MM.1S (cell line): ENCODE measurements at regions not wholly inside any gene's neighbourhood (a gene's known extent, or its start where the extent isn't known, plus 50 kb on each side); places are given as distances from the start of the nearest gene placed in this dataset.
A peak's percentile ranks its signal among the peaks of the same experiment; 100 is the strongest.

Experiments used
- DNase-seq: peaks from one replicate; pipeline ENCODE4 v3.0.0-alpha.2; 2015
- H2AFZ ChIP-seq: fragments of 300-600 bp; sonication (generic); 2 replicates; pipeline ENCODE4 v1.6.0; 2016; ENCODE audit warnings: antibody characterized with exemption, low read length
- H3F3A ChIP-seq: fragments of 300-600 bp; sonication (generic); 2 replicates; pipeline ENCODE4 v1.6.1; 2016; ENCODE audit warnings: mild to moderate bottlenecking, antibody characterized with exemption, low read length, moderate library complexity, mixed read lengths; ENCODE audit not compliant: insufficient read depth
- H3K27ac ChIP-seq: fragments of 300-600 bp; sonication (generic); 2 replicates; pipeline ENCODE4 v1.5.1; 2016; ENCODE audit warnings: mild to moderate bottlenecking, low read length
- H3K27me3 ChIP-seq: fragments of 300-600 bp; sonication (generic); replicated peaks from 2 replicates; pipeline ENCODE4 v1.6.0; 2016; ENCODE audit warnings: low read length; ENCODE audit not compliant: insufficient read depth
- H3K36me3 ChIP-seq: fragments of 300-600 bp; sonication (generic); replicated peaks from 2 replicates; pipeline ENCODE4 v1.6.1; 2016; ENCODE audit warnings: mild to moderate bottlenecking, low read length, mixed read lengths; ENCODE audit not compliant: insufficient read depth
- H3K4me1 ChIP-seq: fragments of 300-600 bp; sonication (generic); 2 replicates; pipeline ENCODE4 v1.6.1; 2016; ENCODE audit warnings: low read length, mixed read lengths
- H3K4me2 ChIP-seq: fragments of 300-600 bp; sonication (generic); 2 replicates; pipeline ENCODE4 v1.6.0; 2016; ENCODE audit warnings: low read depth, low read length
- H3K4me3 ChIP-seq: fragments of 300-600 bp; sonication (generic); 2 replicates; pipeline ENCODE4 v1.5.1; 2016; ENCODE audit warnings: low read length, mixed read lengths
- H3K79me2 ChIP-seq: fragments of 300-600 bp; sonication (generic); 2 replicates; pipeline ENCODE4 v1.6.1; 2016; ENCODE audit warnings: mixed run types, low read length, mixed read lengths
- H3K9ac ChIP-seq: fragments of 300-600 bp; sonication (generic); 2 replicates; pipeline ENCODE4 v1.6.1; 2016; ENCODE audit warnings: low read length, mixed read lengths
- H3K9me2 ChIP-seq: fragments of 300-600 bp; sonication (generic); replicated peaks from 2 replicates; pipeline ENCODE4 v1.6.1; 2016; ENCODE audit warnings: mild to moderate bottlenecking, low read length, mixed read lengths; ENCODE audit not compliant: insufficient read depth
- H3K9me3 ChIP-seq: fragments of 300-600 bp; sonication (generic); replicated peaks from 2 replicates; pipeline ENCODE4 v1.6.1; 2016; ENCODE audit warnings: mild to moderate bottlenecking, low read length, mixed read lengths; ENCODE audit not compliant: insufficient read depth
- H4K20me1 ChIP-seq: fragments of 300-600 bp; sonication (generic); 2 replicates; pipeline ENCODE4 v1.6.1; 2016; ENCODE audit warnings: mild to moderate bottlenecking, low read length, moderate library complexity, mixed read lengths; ENCODE audit not compliant: insufficient read depth
- EZH2 ChIP-seq: fragments of 300-600 bp; sonication (generic); optimal IDR thresholded peaks from 2 replicates; pipeline ENCODE3; 2017; ENCODE audit warnings: low read depth, mild to moderate bottlenecking, antibody characterized with exemption, low read length, mixed read lengths
- EZH2phosphoT487 ChIP-seq: fragments of 300-600 bp; sonication (generic); IDR thresholded peaks from 2 replicates; pipeline ENCODE4 v1.6.1; 2018; ENCODE audit warnings: antibody characterized with exemption, low read length
- TF ChIP-seq, protein P1 (sequence below): fragments of 300-600 bp; sonication (generic); IDR thresholded peaks from 2 replicates; pipeline ENCODE4 v1.5.1; 2016; ENCODE audit warnings: antibody characterized with exemption, low read length, mixed read lengths

DNA sequence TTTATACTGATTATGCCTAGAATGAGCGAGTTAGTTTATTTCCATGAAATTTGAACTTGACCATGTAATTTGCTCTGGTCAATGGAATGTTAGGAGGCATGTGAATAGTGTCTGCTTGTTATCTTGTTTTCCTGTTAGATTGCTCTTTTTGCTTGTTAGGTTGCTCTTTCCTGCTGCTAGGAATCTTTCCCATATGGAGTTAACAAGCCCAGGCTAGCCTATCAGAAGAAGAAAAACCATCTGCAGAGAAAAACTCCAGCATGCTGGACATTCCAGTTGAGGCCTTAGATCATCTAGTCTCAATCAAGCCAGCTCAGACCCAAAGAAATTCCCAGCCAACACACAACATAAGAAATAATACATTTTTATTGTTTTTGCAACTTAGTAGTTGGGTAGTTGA is 470.2 kb upstream of the AGTR1 start:
- TF ChIP-seq EZH2 (no peak), EZH2phosphoT487 (no peak)
- TF ChIP-seq, protein P1, sequence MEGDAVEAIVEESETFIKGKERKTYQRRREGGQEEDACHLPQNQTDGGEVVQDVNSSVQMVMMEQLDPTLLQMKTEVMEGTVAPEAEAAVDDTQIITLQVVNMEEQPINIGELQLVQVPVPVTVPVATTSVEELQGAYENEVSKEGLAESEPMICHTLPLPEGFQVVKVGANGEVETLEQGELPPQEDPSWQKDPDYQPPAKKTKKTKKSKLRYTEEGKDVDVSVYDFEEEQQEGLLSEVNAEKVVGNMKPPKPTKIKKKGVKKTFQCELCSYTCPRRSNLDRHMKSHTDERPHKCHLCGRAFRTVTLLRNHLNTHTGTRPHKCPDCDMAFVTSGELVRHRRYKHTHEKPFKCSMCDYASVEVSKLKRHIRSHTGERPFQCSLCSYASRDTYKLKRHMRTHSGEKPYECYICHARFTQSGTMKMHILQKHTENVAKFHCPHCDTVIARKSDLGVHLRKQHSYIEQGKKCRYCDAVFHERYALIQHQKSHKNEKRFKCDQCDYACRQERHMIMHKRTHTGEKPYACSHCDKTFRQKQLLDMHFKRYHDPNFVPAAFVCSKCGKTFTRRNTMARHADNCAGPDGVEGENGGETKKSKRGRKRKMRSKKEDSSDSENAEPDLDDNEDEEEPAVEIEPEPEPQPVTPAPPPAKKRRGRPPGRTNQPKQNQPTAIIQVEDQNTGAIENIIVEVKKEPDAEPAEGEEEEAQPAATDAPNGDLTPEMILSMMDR: no peak
- Histone ChIP-seq H3K4me3 (no peak overlapping the region), H3K79me2 (no peaks in the 10 kb centered on the region), H3F3A (no peaks in the 10 kb centered on the region), H3K27ac (no peak overlapping the region), H3K36me3 (no peaks in the 10 kb centered on the region), H3K4me1 (0 out of 2 replicates have a peak, but pooled peaks cover 4% of the 10 kb centered on the region), H3K9me2 (no peaks in the 10 kb centered on the region), H3K27me3 (no peaks in the 10 kb centered on the region), H4K20me1 (no peaks in the 10 kb centered on the region), H3K9ac (no peak overlapping the region), H3K4me2 (no peak overlapping the region), H3K9me3 (no peaks in the 10 kb centered on the region), H2AFZ (no peak overlapping the region)
- no peak for DNase-seq

- Histone ChIP-seq H3K9me2 (no peaks in the 10 kb centered on the region), H3K4me1 (0 out of 2 replicates have a peak, but pooled peaks cover 4% of the 10 kb centered on the region), H3K79me2 (no peaks in the 10 kb centered on the region), H3K4me2 (peak overlapping the region; percentile 19; the same call in 1 of the 2 replicates), H3F3A (no peaks in the 10 kb centered on the region), H3K4me3 (no peak overlapping the region), H3K27me3 (no peaks in the 10 kb centered on the region), H3K36me3 (no peaks in the 10 kb centered on the region), H3K9me3 (no peaks in the 10 kb centered on the region), H2AFZ (0 out of 2 replicates have a peak overlapping the region, but pooled peaks have one; percentile 18), H3K9ac (no peak overlapping the region), H4K20me1 (no peaks in the 10 kb centered on the region), H3K27ac (peak overlapping the region; percentile 5; the same call in 1 of the 2 replicates)
- DNase-seq: peak; percentile 55
- TF ChIP-seq, protein P1: no peak
- TF ChIP-seq EZH2 (no peak), EZH2phosphoT487 (no peak)
Measured at GRCh38 chr3:148229107-148229506, 468.6 kb upstream of the AGTR1 start.

GRCh38 chr3:148230473-148230872 is 467.2 kb upstream of the AGTR1 start:
- no peak for DNase-seq
- H2AFZ ChIP-seq: no peak overlapping the region
- H3K27ac ChIP-seq: no peak overlapping the region
- H3K9ac ChIP-seq: no peak overlapping the region
- H3K4me2 ChIP-seq: no peak overlapping the region
- H3F3A ChIP-seq: no peaks in the 10 kb centered on the region
- no peaks in the 10 kb centered on the region for H4K20me1 ChIP-seq
- no peak overlapping the region for H3K4me3 ChIP-seq
- H3K9me3 ChIP-seq: no peaks in the 10 kb centered on the region
- no peak for TF ChIP-seq EZH2
- TF ChIP-seq, protein P1: no peak
- no peak for TF ChIP-seq EZH2phosphoT487
- H3K27me3 ChIP-seq: no peaks in the 10 kb centered on the region
- H3K36me3 ChIP-seq: no peaks in the 10 kb centered on the region
- no peaks in the 10 kb centered on the region for H3K9me2 ChIP-seq
- H3K4me1 ChIP-seq: 0 out of 2 replicates have a peak, but pooled peaks cover 4% of the 10 kb centered on the region
- H3K79me2 ChIP-seq: no peaks in the 10 kb centered on the region
